OCI-LY1 (cell line): ENCODE measurements at regions not wholly inside any gene's neighbourhood (a gene's known extent, or its start where the extent isn't known, plus 50 kb on each side); places are given as distances from the start of the nearest gene placed in this dataset.

Experiments
- EZH2 ChIP-seq: fragments of 200-600 bp; sonication (generic), shearing (Covaris generic); IDR thresholded peaks from 2 replicates; pipeline ENCODE4 v1.8.0; 2017; ENCODE audit warnings: borderline replicate concordance, mixed run types, mild to moderate bottlenecking, antibody characterized with exemption, low read length, moderate library complexity, mixed read lengths
- TF ChIP-seq, protein P1 (sequence below): fragments of 200-600 bp; sonication (generic), shearing (Covaris generic); IDR thresholded peaks from 2 replicates; pipeline ENCODE4 v1.5.1; 2017; ENCODE audit warnings: mild to moderate bottlenecking, antibody characterized with exemption, low read length, moderate library complexity, mixed read lengths

DNA sequence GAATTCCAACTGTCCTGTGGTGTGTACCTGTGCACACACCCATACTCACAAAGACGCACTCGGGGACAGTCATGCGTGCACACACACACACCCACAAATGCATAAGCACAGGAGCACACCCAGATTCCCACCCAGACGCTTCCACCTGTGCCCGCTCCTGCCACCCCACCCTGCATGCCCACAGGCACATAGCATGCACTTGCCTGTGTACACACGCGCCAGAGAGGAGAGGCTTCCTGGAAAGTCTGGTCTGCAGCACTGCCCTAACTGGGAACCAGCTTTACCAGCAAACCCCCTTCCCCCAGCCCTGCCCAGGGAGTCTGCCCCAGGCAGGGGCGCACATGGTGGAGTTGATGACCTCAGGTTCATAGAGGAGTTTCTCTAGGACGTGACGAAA, 246.2 kb downstream of the UACA start:
- TF ChIP-seq EZH2 = no peak
- TF ChIP-seq, protein P1, sequence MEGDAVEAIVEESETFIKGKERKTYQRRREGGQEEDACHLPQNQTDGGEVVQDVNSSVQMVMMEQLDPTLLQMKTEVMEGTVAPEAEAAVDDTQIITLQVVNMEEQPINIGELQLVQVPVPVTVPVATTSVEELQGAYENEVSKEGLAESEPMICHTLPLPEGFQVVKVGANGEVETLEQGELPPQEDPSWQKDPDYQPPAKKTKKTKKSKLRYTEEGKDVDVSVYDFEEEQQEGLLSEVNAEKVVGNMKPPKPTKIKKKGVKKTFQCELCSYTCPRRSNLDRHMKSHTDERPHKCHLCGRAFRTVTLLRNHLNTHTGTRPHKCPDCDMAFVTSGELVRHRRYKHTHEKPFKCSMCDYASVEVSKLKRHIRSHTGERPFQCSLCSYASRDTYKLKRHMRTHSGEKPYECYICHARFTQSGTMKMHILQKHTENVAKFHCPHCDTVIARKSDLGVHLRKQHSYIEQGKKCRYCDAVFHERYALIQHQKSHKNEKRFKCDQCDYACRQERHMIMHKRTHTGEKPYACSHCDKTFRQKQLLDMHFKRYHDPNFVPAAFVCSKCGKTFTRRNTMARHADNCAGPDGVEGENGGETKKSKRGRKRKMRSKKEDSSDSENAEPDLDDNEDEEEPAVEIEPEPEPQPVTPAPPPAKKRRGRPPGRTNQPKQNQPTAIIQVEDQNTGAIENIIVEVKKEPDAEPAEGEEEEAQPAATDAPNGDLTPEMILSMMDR = no peak
